H9 (cell line): ENCODE measurements at regions not wholly inside any gene's neighbourhood (a gene's known extent, or its start where the extent isn't known, plus 50 kb on each side); places are given as distances from the start of the nearest gene placed in this dataset.

Experiments
- DNase-seq: peaks from one replicate; pipeline ENCODE4 v3.0.0-alpha.2; 2017
- H2AFZ ChIP-seq: one replicate; pipeline ENCODE4 v1.6.1; 2013; ENCODE audit warnings: mild to moderate bottlenecking, low read length, control low read depth, moderate library complexity
- H2AK5ac ChIP-seq: 2 replicates; pipeline ENCODE4 v1.6.1; 2013; ENCODE audit warnings: low read length, control low read depth, mixed read lengths; ENCODE audit not compliant: insufficient read length
- H2BK120ac ChIP-seq: one replicate; pipeline ENCODE4 v1.6.1; 2013; ENCODE audit warnings: low read depth, mild to moderate bottlenecking, low read length, control low read depth, inconsistent platforms; ENCODE audit not compliant: poor library complexity, severe bottlenecking
- H2BK12ac ChIP-seq: 2 replicates; pipeline ENCODE4 v1.6.1; 2013; ENCODE audit warnings: low read length, control low read depth, mixed read lengths, low read depth; ENCODE audit not compliant: insufficient read length
- H2BK15ac ChIP-seq: 2 replicates; pipeline ENCODE4 v1.6.1; 2013; ENCODE audit warnings: low read depth, low read length, control low read depth
- H2BK20ac ChIP-seq: one replicate; pipeline ENCODE4 v1.6.1; 2013; ENCODE audit warnings: low read depth, mild to moderate bottlenecking, low read length, control low read depth, inconsistent platforms; ENCODE audit not compliant: poor library complexity, severe bottlenecking
- H2BK5ac ChIP-seq: 2 replicates; pipeline ENCODE4 v1.6.1; 2013; ENCODE audit warnings: low read length, control low read depth, mixed read lengths; ENCODE audit not compliant: insufficient read length
- H3K14ac ChIP-seq: 2 replicates; pipeline ENCODE4 v1.6.1; 2013; ENCODE audit warnings: low read length, control low read depth; ENCODE audit not compliant: insufficient read depth
- H3K18ac ChIP-seq: 2 replicates; pipeline ENCODE4 v1.6.1; 2013; ENCODE audit warnings: low read depth, mild to moderate bottlenecking, mixed read lengths, low read length, control low read depth; ENCODE audit not compliant: insufficient read length
- H3K23ac ChIP-seq: 2 replicates; pipeline ENCODE4 v1.6.1; 2013; ENCODE audit warnings: low read length, control low read depth, mixed read lengths, low read depth; ENCODE audit not compliant: insufficient read length
- H3K23me2 ChIP-seq: 2 replicates; pipeline ENCODE4 v1.6.1; 2013; ENCODE audit warnings: low read depth, mild to moderate bottlenecking, mixed read lengths, low read length, control low read depth; ENCODE audit not compliant: insufficient read length, poor library complexity, severe bottlenecking
- H3K27ac ChIP-seq: 2 replicates; pipeline ENCODE4 v1.5.1; 2013; ENCODE audit warnings: low read length, control low read depth, mixed read lengths, low read depth; ENCODE audit not compliant: insufficient read length
- H3K27me3 ChIP-seq: 2 replicates; pipeline ENCODE4 v1.6.1; 2013; ENCODE audit warnings: low read length, control low read depth, inconsistent platforms; ENCODE audit not compliant: insufficient read depth
- H3K4ac ChIP-seq: 2 replicates; pipeline ENCODE4 v1.6.1; 2013; ENCODE audit warnings: low read depth, mild to moderate bottlenecking, control low read depth, inconsistent platforms, low read length, moderate library complexity
- H3K4me1 ChIP-seq: 2 replicates; pipeline ENCODE4 v1.6.1; 2013; ENCODE audit warnings: low read length, control low read depth, inconsistent platforms; ENCODE audit not compliant: insufficient read depth
- H3K4me2 ChIP-seq: 2 replicates; pipeline ENCODE4 v1.6.1; 2013; ENCODE audit warnings: low read length, control low read depth, mixed read lengths; ENCODE audit not compliant: insufficient read length, insufficient read depth
- H3K56ac ChIP-seq: 2 replicates; pipeline ENCODE4 v1.6.1; 2013; ENCODE audit warnings: low read depth, mild to moderate bottlenecking, mixed read lengths, low read length, control low read depth; ENCODE audit not compliant: insufficient read length
- H3K79me1 ChIP-seq: 2 replicates; pipeline ENCODE4 v1.6.1; 2013; ENCODE audit warnings: low read depth, mild to moderate bottlenecking, moderate library complexity, low read length, control low read depth, inconsistent platforms; ENCODE audit not compliant: insufficient read depth, poor library complexity, severe bottlenecking
- H3K79me2 ChIP-seq: 2 replicates; pipeline ENCODE4 v1.6.1; 2013; ENCODE audit warnings: low read length, control low read depth, inconsistent platforms; ENCODE audit not compliant: insufficient read depth
- H3K9ac ChIP-seq: 2 replicates; pipeline ENCODE4 v1.6.1; 2013; ENCODE audit warnings: low read length, control low read depth, mixed read lengths; ENCODE audit not compliant: insufficient read length; ENCODE audit errors: extremely low read depth
- H3K9me3 ChIP-seq: one replicate; pipeline ENCODE4 v1.6.1; 2013; ENCODE audit warnings: low read depth, low read length, inconsistent platforms; ENCODE audit not compliant: control insufficient read depth
- H3T11ph ChIP-seq: one replicate; pipeline ENCODE4 v1.6.1; 2013; ENCODE audit warnings: mild to moderate bottlenecking, low read length, control low read depth, inconsistent platforms
- H4K20me1 ChIP-seq: one replicate; pipeline ENCODE4 v1.6.1; 2013; ENCODE audit not compliant: control insufficient read depth, insufficient read length, insufficient read depth
- H4K5ac ChIP-seq: 2 replicates; pipeline ENCODE4 v1.6.1; 2013; ENCODE audit warnings: low read depth, mild to moderate bottlenecking, mixed read lengths, low read length, control low read depth; ENCODE audit not compliant: insufficient read length
- H4K8ac ChIP-seq: replicated peaks from 2 replicates; pipeline ENCODE4 v1.6.1; 2013; ENCODE audit warnings: low read length, control low read depth, mixed read lengths, low read depth; ENCODE audit not compliant: insufficient read length
- H4K91ac ChIP-seq: 2 replicates; pipeline ENCODE4 v1.6.1; 2013; ENCODE audit warnings: low read depth, mild to moderate bottlenecking, moderate library complexity, mixed read lengths, low read length, control low read depth; ENCODE audit not compliant: insufficient read length
- H3K27ac Mint-ChIP-seq, 3 experiments: 2 replicates in 2 of 3; 3 replicates in 1 of 3; pipeline ENCODE4 v1.8.0; 2020 to 2021; ENCODE audit warnings: mixed read lengths in 3 of 3, mild to moderate bottlenecking in 1 of 3, moderate library complexity in 1 of 3
- H3K27me3 Mint-ChIP-seq: 2 replicates; pipeline ENCODE4 v1.8.0; 2021; ENCODE audit warnings: low read depth, mild to moderate bottlenecking, moderate library complexity, mixed read lengths
- H3K36me3 Mint-ChIP-seq, 3 experiments: 2 replicates in 2 of 3; 3 replicates in 1 of 3; pipeline ENCODE4 v1.8.0; 2020 to 2021; ENCODE audit warnings: low read depth in 3 of 3, mixed read lengths in 3 of 3; ENCODE audit not compliant: insufficient read depth in 1 of 3
- H3K4me1 Mint-ChIP-seq, 2 experiments: 2 replicates each; pipeline ENCODE4 v1.8.0; 2020; ENCODE audit warnings: mixed read lengths in 2 of 2
- H3K4me3 Mint-ChIP-seq, 2 experiments: 2 replicates in 1 of 2; 3 replicates in 1 of 2; pipeline ENCODE4 v1.8.0; 2020 to 2021; ENCODE audit warnings: mild to moderate bottlenecking in 2 of 2, mixed read lengths in 2 of 2, moderate library complexity in 1 of 2
- H3K9me3 Mint-ChIP-seq, 2 experiments: 2 replicates in 1 of 2; 3 replicates in 1 of 2; pipeline ENCODE4 v1.8.0; 2020; ENCODE audit warnings: mild to moderate bottlenecking in 2 of 2, mixed read lengths in 2 of 2, moderate library complexity in 1 of 2
- CTCF ChIP-seq: fragments of 200-600 bp; sonication (generic); conservative IDR thresholded peaks from 3 replicates; pipeline ENCODE4 v1.8.0; 2021; ENCODE audit warnings: antibody characterized with exemption, mild to moderate bottlenecking

- Mint-ChIP-seq H3K36me3 (peaks cover 0 to 2% (median 1%) of the 10 kb centered on the region in 3 experiments; a peak in 1 of 7 replicates), H3K27ac (no peak overlapping the region), H3K27me3 (no peaks in the 10 kb centered on the region), H3K4me3 (no peak overlapping the region), H3K9me3 (peaks cover 0 to 2% of the 10 kb centered on the region in 2 experiments; a peak in 3 of 5 replicates), H3K4me1 (peaks cover 0 to 4% of the 10 kb centered on the region in 2 experiments; a peak in 2 of 4 replicates)
- TF ChIP-seq CTCF = no peak
- Histone ChIP-seq H2BK5ac (no peak overlapping the region), H3K4ac (no peak overlapping the region), H3K18ac (no peak overlapping the region), H3K23me2 (no peaks in the 10 kb centered on the region), H2BK20ac (no peak overlapping the region), H3K79me2 (no peaks in the 10 kb centered on the region), H2BK12ac (no peak overlapping the region), H3K56ac (no peak overlapping the region), H4K91ac (no peak overlapping the region), H4K5ac (no peak overlapping the region), H3K4me2 (no peak overlapping the region), H3K79me1 (no peaks in the 10 kb centered on the region), H3K9ac (no peak overlapping the region), H4K8ac (no peak overlapping the region), H2BK120ac (no peak overlapping the region), H3K23ac (no peak overlapping the region), H3K14ac (no peak overlapping the region), H2AFZ (no peak overlapping the region), H4K20me1 (no peaks in the 10 kb centered on the region), H2BK15ac (no peak overlapping the region), H3K4me1 (no peaks in the 10 kb centered on the region), H3K9me3 (no peaks in the 10 kb centered on the region), H2AK5ac (no peak overlapping the region), H3K27ac (no peak overlapping the region), H3K27me3 (no peaks in the 10 kb centered on the region), H3T11ph (no peak overlapping the region)
- no peak for DNase-seq
Measured at GRCh38 chr7:109176661-109177060, 607.0 kb downstream of the DNAJB9 start.
